Spleen (tissue), 7 donors: ENCODE measurements at regions not wholly inside any gene's neighbourhood (a gene's known extent, or its start where the extent isn't known, plus 50 kb on each side); places are given as distances from the start of the nearest gene placed in this dataset.

ENCODE experiments used
- POLR2AphosphoS5 ChIP-seq, 3 donors: sonication (generic); formaldehyde crosslinking; IDR thresholded peaks; one replicate each; pipeline ENCODE4 v1.5.1; 2017; ENCODE audit warnings: antibody characterized with exemption in 3 of 3
- TF ChIP-seq, protein P1 (sequence below), 11 experiments: fragments of 200-600 bp in 7 of 11; fragments of 450-650 bp in 4 of 11; sonication (generic) in 4 of 11; IDR thresholded peaks in 8 of 11; conservative IDR thresholded peaks in 3 of 11; 1 replicate in 7 of 11; 2 replicates in 4 of 11; pipeline versions ENCODE4 v1.4.0 to v1.8.0; 2016 to 2021; ENCODE audit warnings: antibody characterized with exemption in 11 of 11, inconsistent platforms in 4 of 11, mild to moderate bottlenecking in 1 of 11
- donor health status: DM: no; HTN: no; CAD: no; lungs with moderate emphysema.
- donor health status: DM: no; HTN: no; CAD: no.
- donor health status: DM: no; HTN: no; CAD: no.

DNA sequence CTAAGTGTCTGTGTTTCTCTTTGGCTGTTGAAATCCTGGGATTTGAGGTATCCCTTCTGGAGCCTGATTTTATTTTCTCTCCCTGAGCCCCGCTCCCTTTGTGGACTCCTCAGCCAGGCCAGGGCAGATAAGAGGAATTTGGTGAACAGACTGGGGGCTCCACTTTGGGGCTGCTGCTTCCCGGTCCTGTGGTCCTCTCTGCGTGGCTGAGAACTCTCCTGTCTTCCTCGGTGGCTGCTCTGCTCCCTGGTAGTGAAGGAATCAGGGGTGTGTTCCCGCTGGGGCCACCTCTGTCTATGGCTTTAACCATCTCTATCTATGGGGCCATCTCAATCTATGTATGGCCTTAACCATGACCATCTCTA is 71.7 kb upstream of the SH3PXD2B start:
- TF ChIP-seq, protein P1, sequence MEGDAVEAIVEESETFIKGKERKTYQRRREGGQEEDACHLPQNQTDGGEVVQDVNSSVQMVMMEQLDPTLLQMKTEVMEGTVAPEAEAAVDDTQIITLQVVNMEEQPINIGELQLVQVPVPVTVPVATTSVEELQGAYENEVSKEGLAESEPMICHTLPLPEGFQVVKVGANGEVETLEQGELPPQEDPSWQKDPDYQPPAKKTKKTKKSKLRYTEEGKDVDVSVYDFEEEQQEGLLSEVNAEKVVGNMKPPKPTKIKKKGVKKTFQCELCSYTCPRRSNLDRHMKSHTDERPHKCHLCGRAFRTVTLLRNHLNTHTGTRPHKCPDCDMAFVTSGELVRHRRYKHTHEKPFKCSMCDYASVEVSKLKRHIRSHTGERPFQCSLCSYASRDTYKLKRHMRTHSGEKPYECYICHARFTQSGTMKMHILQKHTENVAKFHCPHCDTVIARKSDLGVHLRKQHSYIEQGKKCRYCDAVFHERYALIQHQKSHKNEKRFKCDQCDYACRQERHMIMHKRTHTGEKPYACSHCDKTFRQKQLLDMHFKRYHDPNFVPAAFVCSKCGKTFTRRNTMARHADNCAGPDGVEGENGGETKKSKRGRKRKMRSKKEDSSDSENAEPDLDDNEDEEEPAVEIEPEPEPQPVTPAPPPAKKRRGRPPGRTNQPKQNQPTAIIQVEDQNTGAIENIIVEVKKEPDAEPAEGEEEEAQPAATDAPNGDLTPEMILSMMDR (IDR thresholded peaks at IDR 0.05 in 8 of 11, conservative IDR thresholded peaks at IDR 0.05 in 3 of 11) = no peak
- TF ChIP-seq POLR2AphosphoS5 (IDR thresholded peaks at IDR 0.05) = no peak
